Stimulated activated CD8-positive, alpha-beta memory T cell treated with anti-CD3 and anti-CD28 coated beads, Interleukin-15, amount 100 ng/mL, for 24 hours (primary cell): ENCODE measurements at regions not wholly inside any gene's neighbourhood (a gene's known extent, or its start where the extent isn't known, plus 50 kb on each side); places are given as distances from the start of the nearest gene placed in this dataset.
"Not testable (repeated sequence)": the region's sequence is repeated elsewhere in the genome, so short reads cannot be mapped to it uniquely, and the experiment has no call there.

ENCODE experiments used
- DNase-seq: peaks from one replicate; pipeline ENCODE4 v3.0.0-alpha.2; 2020; ENCODE audit warnings: low read depth

DNA sequence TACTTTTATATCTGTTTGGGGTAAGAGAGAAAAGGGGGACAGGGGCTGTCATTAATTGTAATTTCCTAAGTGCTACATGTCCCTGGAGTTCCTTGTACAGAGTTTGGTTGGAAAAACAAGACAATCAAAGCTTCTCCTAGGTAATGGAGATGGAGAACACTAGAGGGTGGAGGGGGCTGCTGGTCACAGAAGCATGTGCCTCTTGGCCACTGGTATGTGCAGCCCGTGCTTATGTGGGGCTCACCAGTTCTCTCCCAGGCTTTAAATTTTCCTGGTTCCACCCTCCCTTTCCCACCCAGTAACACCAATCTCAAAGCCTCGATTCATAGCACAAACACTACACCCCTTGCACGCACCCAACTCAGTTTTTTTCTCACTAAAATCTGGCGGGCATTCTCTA, 165.6 kb downstream of the SAMD5 start:
- DNase-seq: no peak

DNA sequence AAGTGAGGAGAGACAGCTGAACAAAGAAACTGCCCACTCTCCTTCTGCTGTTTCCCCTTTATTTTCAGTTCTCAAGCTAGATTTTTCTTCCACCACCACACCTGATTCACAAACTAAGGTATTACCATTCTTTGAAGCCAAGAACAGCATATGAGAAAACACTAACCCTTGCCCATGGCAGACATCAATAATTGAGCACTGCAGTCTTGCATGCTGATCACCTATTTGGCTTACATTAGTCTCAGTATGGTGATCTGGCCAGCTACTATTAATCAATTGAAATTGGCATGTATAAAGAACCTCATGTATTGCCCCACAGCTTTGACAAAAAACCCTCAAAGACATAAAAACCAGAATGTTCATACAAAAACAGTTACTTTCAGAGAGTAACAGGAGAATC, 166.3 kb downstream of the SAMD5 start:
- DNase-seq: no peak

DNA sequence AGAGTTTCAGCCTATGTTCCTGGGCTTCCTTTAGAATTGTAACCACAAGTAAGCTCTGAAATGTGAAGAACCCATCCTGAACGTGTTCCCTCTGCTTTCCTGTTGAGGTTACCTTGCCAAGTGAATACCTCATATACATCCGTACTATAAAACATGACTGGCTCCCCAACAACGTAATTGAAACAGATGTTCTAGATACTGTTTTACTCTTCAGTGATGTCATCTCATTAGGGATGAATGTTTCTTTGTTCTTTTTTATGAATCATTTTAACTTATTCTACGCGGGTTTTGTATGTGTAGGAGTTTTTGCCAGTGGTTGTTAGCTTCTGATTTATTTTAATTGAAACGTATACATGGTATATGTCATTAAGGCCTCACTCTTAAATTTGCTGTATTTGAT, 166.8 kb downstream of the SAMD5 start:
- no peak for DNase-seq

DNA sequence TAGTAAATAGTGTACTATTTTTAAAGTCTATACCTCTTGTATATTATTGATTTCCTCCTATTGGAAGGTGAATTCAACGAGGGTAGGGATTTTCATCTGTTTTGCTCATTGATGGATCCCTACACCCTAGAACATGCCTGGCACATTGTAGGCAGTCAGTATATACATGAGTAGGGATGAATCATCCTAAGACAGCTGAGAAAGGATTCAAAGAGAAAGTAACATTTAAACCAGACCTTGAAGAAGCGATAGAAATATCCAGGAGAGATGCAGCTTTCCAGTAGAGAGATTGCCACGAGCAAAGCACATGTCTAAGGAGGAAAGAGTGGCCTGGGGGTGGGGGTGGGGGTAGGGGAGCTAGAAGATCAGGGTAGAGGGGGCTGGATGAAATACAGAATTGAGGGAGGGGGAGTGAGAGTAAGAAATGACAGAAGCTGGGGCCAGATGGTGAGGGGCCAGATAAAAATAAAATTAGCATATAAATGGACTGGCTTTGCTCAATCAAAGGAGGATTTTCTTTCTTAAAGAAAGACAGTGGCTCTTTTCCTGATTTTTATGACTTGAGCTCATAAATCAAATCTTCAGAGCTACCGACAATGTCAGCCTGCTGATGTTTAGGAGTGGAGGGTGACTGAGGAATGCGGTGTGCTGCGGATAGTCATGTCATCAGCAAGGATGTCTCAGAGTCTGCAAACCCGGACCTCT, 168.2 kb downstream of the SAMD5 start:
- DNase-seq: no peak

DNA sequence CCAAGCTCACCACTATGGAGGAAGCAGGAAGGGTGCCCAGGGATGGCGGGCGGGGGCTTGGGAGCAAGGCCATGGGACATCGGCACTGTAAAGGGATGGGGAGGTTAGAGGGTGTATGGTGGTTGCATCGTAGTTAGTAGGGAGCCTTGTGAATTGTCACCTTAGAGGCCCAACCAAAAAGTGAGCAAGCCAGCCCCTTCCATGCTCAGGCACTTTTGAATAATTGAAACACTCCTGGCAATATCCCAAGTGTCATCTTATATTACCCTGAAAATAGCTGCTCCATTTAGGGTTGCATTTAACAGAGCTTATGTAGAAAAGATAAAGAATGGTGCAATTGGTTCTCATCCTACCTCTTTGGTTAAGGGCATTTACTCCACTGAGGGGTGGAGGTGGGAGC, 169.2 kb downstream of the SAMD5 start:
- DNase-seq: no peak

DNA sequence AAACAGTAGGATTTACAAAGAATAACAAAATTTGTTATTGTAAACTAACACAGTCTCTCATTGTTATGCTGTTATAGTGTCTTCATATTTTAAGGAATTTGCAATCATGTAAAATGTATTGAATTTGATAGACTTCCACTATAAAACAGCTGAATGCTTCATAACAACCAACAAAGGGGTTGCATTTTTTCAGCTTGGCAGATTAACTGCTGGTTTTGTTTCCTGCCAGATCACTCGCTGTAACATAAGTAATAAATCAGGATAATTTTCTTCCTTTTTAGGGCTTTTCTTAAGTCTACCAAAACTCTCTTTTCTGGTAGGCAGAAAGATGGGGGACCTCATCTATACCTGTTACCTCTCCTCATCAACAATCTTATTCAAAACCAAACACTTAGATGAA, 169.8 kb downstream of the SAMD5 start:
- DNase-seq: no peak

DNA sequence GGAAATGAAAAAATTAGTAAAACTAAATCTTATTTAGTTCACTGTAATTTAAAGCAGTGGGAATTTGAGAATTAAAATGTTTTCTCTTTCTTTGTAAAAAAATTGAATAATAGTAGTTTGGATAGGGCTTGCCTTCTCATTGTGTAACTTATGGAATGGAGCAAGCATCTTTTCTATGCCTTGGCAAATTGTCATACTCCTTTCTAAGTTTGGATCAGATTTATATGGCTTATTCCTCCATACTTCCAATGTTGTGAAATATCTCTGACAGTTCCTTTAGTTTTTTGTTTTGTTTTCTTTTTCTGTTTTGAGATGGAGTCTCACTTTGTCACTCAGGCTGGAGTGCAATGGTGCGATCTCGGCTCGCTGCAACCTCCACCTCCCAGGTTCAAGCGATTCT, 176.4 kb downstream of the SAMD5 start:
- DNase-seq: no peak

DNA sequence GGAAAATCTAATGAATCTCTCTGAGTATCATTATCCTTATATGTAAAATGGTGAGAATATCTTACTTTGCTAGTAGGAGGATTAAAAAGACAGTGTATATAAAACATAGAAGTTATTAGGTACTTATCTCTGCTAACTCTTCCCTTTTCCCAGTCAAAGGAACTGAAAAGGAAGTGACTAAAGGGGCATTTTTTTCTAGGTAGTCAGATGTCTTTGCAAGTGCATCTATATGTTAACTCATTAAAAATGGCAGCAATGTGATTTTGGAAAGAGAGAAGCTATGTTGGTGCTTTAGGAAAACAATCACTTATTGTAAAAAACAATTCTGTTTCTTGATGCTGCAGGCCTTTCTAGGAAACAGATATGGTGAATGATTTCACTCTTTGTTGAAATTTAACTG, 180.9 kb downstream of the SAMD5 start:
- DNase-seq: no peak

DNA sequence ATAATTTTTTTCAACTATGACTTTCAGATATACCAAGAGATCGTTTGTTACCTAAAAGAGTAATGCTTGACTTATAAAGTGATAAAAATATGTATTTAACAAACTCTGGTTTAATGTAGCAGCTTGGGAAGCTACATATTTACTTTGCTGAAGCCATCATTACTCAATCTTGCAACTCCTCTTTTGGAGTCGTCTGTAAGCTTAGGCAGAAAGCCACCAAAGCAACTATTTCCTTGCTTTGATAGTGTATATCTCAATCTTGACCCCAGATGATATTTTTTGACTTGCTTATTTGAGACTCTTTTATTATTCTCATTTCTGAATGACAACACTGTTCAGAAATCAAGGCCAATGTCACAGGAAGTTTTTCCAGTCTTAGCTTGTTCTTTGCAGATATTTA, 183.0 kb downstream of the SAMD5 start:
- no peak for DNase-seq

DNA sequence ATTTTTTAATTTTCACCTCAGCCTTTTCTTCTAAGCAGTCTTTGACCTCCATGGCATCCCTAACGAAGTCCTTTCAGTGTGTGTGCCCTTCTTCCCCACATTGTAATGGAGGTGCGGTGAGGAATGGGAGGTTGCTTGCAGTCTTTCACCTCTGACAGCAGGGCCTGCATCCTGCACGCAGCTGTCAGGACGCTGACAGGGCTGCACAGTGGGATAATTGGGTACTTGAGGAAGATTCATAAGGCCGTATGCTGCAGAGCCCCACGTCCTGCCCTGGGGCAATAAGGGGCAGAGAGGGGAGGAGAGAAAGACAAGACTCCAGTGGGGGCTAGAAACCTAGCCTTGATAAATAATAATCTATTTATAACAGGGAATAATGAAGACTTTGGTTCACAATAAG, 184.7 kb downstream of the SAMD5 start:
- DNase-seq: no peak

DNA sequence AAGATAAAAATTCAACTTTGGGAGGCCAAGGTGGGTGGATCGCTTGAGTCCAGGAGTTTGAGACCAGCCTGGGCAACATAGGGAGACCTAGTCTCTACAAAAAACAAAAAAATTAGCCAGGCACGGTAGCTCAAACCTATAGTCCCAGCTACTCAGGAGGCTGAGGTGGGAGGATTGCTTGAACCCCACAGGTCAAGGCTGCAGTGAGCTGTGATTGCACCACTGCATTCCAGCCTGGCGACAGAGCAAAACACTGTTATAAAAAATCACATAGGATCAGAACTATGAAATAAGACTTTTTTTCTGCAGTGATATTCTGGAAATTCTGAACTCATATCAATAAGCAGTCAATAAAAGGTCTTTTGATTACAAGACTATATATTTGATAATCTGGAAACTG, 186.1 kb downstream of the SAMD5 start:
- not testable (repeated sequence) for DNase-seq

DNA sequence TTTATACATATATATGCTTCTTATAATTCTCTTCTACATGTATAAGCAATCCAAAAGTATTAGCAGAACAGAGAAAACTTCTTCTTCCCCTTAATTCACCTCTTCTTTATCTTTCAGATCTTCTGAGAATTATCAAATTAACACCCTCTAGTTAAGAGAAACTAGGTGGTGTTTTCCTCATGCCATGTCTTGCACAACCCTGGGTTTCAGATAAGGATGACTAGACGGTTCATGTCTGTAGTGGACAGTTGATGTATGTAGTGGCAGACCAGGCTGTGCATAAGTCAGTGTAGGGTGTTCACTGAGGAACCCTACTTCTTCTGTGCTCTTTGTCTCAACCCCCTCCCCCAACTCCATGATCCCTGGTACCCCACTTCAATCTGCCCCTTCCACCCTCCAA, 187.3 kb downstream of the SAMD5 start:
- DNase-seq: no peak

DNA sequence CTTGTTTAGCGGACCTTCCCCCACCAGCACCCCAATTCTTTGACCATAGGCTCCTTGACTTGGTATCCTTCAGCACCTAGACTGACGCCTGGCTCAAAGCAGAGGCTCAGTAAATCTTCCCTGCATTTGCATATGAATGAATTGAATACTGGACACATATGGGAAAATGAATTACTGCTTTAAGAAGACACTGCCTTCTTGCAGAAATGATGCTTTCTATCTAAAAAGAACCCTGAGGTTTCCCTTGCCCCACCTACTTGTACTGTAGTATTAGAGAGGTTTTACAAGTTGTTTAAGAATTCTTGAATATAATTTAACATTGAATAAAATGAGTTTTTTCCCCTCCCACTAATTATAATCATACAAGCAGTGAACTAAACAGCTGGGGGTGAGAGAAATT, 190.7 kb downstream of the SAMD5 start:
- no peak for DNase-seq

DNA sequence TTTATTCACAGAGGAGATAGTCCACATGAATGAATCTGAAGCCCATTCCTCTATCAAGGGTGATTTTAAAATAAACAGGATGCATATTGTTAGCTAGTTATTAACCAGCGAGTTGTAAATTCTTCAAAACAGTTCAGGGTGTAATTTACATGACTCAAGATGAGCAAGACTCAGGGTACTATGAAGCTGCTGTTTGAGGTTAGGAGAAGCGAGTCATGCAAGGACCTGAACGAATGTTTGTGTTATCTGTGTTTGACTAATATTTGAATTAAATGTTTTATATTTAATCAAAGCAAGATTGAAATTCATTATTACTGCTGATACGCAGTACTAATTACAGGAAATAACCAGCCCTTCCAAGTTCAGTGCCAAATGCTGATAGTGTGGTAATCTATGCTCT, 191.1 kb downstream of the SAMD5 start:
- no peak for DNase-seq

DNA sequence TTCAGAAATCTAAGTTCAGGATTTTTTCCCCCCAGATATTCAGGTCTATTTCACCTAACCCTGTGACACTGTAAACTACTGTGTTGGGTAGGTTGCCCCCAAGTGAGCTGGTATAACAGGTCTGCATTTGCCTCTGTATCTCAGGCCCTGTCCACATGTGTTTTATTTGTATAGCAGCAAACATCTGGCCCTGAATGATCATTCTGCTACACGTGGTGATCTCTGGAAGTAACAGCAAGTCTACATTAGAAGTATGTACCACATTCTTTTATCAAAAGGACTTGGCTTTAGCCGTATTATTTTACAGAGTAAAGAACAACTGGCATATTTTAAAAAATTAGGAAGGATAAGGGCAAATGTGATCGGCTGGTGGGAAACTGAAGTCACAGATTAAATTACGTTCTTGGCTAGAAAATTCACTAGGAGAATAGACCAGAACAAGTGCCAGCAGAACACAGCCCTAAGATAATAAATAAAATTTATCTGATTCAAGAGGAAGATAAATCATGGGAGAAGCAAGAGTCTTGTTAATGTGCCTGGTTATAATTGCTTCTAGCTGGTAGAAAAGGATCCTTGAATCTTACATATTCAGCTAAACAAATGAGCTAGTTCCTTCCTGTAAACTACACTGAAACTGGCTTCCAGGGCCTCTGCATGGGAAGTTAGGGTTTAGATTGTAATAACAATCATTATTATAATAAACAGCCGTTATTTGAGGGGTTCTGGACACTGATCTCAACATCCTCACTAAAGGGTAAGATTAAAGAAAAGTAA, 192.1 kb downstream of the SAMD5 start:
- no peak for DNase-seq

DNA sequence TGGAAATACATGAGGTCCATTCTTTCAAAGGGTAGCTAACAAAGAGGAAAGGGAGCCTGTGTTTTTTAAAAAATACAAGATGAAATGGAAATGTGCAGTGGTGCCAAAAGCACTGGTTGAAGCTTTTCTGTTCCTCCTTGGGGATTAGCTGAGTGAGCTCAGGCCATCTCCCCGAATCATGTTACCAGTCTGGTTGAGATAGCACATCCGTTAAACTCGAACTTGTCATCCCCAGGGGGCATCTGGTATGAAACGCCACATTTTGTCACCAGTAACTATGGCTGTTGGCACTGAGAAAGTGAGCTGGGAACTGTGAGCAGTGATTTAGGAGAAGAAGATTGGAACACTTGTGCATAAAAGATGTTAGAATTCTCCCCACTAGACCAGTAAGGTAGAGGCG, 196.2 kb downstream of the SAMD5 start:
- no peak for DNase-seq

DNA sequence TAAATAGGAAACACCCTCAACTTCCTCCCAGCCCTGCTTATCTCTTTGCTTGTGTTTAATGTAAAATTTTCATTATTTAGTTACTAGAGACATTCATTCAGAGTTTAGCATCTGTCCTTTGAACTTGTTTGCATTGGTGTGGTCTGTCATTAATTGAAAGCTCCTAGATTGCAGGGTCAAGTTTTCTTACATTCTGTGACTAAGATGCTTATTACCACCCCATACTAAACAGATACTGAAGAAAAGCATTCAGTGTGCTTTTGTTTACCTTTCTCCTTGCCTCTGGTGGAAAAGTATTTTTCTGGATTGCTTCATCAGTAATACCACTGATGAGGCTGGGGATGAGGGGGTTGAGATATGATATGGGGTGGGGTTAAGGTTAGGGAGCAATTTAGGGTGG, 199.0 kb downstream of the SAMD5 start:
- no peak for DNase-seq

DNA sequence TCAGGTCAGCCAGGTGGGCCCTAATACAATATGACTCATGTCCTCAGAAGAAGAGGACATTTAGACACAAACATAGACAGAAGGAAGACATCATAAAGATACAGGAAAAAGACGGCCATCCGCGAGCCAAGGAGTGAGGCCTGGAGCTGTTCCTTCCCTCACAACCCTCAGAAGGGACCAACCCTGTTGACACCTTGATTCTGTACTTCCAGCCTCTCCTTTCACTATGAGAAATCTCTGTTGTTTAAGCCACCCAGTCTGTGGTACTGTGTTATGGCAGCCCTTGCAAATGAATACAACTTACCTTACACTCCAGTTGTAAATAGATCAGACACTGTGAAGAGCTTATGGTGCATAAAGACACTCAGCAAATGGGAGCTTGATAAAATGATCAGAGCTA, 199.7 kb downstream of the SAMD5 start:
- DNase-seq: no peak

DNA sequence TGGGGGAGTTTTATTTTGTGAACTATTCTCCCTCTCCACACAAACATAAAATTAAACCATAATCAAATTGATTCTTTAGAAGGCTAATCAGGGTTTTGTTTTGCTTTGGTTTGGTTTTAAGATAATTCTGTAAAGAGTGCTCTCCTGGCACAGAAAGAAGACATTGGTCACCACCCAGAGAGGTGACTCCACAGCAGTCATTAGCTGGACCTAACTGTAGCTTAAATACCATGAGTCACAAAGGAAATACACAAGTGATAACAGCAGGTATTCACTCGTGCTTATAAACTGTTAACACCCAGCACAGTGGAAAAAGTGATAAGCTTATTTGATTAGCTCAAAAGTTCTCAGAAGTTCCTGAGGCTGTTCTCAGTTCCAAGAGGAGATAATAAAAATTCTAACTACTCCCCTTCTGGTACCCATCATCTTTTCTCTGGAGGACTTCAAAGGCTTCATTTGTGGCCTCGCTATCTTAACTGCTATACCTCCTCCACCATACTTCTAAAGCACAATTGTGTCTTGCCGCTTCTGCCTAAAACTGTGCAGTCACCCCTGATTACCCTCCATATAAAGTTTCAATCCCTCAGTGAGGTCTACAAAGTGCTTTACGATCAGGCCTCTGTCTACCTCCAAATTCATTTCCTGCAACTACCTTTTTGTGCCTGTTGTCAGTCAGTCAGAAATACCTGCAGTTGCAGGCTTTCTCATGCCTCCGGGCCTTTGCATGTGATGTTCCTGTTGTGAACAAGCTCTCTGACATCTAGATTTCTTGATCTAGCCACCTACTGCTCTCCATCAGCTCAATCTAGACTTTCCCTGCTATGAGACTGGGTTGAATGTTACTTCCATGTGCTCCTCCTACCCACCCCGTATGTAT, 201.1 kb downstream of the SAMD5 start:
- no peak for DNase-seq

DNA sequence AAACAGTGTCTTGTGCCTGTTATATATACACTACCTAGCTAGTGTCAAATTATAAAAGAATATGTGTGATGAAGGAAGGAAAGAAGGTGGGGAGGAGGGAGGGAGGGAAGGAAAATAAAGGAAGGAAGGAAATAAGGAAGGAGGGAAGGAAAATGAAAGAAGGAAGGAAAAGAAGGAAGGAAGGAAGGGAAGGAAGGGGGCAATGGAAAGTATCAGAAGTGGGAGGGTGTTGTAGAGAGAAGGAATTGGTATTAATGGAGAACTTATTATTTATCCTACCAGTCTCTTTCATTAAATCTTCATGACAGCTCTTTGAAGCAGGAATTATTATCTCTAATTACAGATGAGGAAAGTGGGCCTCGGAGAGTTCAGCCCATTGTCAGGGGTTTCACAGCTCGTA, 202.4 kb downstream of the SAMD5 start:
- no peak for DNase-seq

DNA sequence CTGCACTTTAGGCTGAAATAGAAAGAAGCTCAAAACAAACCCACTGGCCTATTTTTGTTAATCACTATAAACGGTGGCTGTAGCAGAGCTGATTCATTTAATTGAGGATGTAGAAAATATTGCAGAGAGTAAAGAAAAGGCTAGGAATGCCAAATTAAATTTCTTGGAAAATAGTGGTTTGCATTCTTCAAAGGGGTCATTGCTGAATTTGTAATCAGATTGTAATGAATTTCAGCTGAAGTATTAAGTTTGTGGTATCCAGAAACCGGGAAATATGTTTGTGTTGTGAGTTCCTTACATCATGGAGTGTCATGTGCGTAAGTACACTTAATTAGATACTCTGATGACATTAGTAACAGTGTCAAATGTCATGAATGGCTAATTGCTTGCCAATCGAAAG, 203.0 kb downstream of the SAMD5 start:
- DNase-seq: no peak

DNA sequence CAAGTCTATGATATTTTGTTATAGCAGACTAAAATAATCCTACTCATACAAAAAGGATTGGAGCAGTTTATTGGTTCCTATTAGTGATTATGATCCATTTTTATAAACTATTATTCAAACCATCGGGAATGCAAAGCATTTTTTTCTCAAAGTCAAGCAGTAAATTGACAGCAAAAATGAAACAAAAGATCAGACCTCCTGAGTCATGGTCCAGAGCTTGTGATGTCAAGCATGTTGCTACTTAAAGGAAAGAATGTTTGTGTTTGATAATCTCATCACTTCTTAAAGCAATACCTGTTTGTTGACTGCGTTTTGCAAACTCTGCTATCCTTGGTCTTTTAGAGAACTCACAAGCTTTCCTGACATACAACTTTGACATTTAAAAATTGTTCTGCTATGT, 204.4 kb downstream of the SAMD5 start:
- DNase-seq: no peak

DNA sequence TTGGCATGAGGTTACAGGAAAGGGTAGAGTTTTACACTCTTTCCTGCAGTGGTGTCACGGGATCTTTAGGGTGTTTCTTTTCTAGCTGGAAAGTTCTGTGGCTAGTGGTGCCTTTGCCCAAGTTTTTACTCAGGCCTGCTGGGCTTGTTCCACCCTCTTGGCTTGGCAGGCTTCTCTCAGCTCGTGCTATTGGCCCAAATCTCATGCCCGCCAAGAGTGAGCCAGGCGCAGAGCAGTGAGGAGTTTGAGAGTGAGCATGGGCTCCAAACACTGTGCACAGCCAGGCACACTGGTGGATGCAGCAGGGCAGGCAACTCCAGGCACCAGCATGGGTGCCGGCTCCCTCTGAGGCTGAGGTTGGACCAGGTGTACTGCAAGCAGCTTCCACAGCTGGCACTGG, 206.5 kb downstream of the SAMD5 start:
- no peak for DNase-seq
